UCSD-AML1 (cell line): ENCODE measurements at regions not wholly inside any gene's neighbourhood (a gene's known extent, or its start where the extent isn't known, plus 50 kb on each side); places are given as distances from the start of the nearest gene placed in this dataset.

Source experiments
- DNase-seq: peaks from one replicate; lab custom pipeline; 2025; ENCODE audit not compliant: unreplicated experiment; lab: John Stamatoyannopoulos, UW

DNA sequence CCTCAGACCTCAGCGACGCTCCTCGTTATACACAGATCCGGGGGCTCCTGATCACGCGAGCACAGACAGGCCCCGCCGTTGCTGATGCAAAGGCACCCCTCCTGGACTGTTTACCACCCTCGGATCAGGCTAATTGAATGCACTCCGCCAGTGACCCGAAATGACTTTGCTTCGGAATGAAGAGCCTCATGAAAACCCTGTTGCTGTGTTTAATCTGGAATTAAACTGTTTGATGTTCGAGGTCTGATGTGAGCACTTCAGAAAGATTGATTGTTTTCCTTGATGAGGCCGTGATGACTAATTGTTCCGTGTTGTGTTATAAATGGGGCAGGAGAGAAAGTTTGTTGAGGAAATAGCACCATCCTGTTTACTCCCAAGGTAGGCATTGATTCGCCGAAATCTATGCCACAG lies 190.5 kb upstream of the PPP1R26 start:
- DNase-seq = no peak

DNA sequence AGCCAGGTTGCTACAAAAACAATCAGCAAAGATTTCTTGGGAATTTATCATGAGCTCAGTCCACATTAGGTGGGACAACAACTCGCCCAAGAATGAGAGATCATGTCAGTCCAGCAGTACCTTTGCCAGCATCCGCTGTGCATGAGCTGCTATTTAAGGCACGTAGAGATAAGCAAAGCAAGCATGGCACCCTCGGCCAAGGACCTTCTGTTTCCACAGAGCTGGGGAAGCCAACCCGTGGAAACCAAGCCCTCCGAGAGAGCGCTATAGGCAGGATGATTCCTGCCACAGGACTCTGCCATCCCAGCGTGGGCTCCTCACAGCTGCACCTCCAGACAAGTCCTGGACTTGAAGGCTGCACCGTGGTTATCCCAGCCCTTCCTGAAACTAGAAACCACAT lies 189.5 kb upstream of the PPP1R26 start:
- no peak for DNase-seq

DNA sequence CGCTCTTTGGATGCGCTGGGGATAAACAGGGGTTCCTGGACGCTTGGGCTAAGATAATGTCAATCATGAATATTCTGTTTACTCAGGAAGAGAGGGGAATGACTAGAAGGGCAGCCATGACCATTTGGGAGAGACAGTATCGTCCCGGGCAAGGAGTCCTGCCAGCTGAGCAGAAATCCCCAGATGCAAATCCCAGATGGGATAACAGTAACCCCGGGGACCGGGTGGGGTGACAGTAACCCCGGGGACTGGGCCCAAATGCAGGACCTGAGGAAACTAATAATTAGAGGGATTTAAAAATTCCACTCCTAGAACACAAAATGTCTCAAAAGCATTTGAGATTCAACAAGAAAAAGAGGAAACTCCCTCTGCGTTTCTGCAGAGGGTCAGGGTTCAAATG lies 189.0 kb upstream of the PPP1R26 start:
- no peak for DNase-seq

- DNase-seq = no peak
These were observed 188.4 kb upstream of the PPP1R26 start for GRCh38 chr9:135291165-135291564.

DNA sequence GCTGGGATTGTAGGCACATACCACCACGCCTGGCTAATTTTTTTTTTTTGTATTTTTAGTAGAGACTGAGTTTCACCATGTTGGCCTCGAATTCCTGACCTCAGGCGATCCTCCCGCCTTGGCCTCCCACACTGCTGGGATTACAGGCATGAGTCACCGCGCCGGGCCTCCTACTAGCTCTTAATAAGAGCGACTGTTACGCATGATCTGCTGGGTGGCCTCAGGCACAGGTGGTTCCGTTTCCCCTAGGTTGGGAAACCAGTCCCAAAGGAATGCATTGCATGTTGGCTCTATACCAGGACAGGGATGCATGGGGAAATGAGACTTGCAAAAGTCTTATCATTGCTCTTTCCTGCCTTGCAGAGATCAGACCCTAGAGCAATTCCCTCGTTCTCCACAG lies 184.7 kb upstream of the PPP1R26 start:
- DNase-seq = no peak

- DNase-seq = no peak
These were observed 183.9 kb upstream of the PPP1R26 start for GRCh38 chr9:135295551-135296300.

DNA sequence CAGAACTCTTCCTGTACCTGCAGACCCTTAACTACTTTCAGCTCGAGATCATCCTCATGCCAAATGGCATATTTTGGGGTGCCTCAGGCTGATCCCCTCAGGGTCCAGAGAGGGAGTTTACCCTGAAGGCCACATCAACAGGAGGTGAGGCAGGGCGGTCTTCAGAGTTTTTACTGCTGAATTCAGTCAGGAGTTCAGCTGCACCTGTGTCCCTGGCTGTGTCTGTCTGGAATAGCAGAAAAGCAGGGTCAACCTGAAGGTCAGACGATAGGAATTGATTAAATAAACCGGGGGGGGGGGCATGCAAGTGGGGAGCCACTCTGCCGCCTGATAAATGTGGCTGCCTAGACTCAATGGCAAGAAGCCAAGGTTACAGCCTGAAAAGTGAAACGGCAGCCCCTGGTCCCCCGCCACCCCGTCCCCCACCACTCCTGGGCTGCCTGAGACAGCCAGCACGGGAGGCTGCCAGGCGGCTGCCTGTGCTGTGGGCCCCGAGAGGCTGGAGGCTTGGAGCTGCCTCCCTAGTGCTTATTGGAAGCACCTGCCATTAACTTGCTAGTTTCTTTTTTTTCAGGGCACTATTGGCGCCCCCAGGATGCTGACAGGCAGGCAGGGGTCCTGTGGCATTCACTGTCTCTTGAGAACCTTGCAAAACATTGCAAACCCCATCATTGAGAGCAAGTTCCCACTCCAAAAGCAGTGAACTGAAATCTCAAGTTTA lies 182.7 kb upstream of the PPP1R26 start:
- DNase-seq = no peak

- DNase-seq = no peak
These were observed 182.0 kb upstream of the PPP1R26 start for GRCh38 chr9:135297456-135298075.

- DNase-seq = no peak
These were observed 180.4 kb upstream of the PPP1R26 start for GRCh38 chr9:135299239-135299590.

DNA sequence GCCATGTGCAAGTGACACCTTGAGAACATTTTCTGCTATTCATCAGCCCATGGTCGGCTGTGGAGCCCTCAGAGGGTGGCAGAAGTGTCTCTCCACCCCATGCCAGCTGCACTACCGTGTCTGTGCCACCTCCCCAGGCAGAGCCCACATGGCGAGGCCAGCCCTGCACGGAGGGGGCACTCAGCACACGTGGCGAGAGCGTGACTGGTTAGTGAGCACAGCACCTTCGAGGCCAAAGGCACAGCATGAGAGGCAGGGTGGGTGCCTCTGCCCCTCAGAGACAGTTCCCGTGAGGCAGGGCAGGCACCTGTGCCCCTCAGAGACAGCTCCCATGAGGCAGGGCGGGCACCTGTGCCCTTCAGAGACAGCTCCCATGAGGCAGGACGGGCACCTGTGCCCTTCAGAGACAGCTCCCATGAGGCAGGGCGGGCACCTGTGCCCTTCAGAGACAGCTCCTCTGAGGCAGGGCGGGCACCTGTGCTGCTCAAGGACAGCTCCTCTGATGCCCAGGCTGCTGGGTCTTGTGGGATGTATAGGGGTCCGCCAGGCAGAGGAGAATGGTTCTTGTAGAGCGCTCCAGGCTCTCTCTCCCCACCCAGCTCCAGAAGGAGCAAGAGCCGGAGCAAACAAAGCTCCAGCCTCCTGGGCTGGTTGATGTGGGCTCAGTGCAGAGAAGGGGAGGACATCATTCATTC lies 179.8 kb upstream of the PPP1R26 start:
- DNase-seq = no peak

DNA sequence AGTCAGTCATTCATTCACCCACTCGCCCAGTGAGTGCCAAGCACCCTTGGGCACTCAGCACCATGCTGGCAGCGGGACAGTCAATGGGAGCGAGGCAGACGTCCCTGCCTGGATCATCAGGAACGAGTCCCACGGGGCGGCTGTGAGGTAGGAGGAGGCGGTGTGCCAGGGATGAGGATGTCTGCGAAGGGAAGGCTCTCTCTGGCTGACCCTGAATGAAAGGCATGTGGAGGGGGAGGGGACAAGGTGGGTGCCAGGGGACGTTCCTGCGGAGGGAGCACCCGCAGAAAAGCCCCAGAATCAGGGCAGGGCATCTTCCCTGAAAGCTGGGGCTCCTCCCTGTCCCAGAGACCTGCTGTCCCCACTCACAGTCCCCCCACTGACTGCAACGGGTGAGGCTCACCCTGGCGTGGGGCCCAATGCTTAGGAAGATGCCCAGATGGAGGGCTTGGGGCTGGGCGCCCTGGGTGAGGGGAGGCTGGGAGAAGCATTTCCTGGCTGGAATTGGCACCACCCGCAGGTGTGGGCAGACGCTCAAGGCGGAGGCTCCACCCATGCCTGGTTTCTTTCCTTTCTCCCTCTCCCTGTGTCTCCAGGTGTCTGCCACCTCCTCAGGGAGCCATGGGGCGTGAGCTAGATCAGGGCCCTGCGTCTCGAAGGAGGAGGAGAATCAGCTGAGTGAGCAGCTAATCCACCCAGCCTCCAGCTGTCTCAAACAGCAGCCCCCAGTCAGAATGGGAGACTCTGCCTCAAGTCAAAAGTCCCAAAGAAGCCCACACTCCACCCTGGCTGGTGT lies 179.0 kb upstream of the PPP1R26 start:
- DNase-seq = no peak

DNA sequence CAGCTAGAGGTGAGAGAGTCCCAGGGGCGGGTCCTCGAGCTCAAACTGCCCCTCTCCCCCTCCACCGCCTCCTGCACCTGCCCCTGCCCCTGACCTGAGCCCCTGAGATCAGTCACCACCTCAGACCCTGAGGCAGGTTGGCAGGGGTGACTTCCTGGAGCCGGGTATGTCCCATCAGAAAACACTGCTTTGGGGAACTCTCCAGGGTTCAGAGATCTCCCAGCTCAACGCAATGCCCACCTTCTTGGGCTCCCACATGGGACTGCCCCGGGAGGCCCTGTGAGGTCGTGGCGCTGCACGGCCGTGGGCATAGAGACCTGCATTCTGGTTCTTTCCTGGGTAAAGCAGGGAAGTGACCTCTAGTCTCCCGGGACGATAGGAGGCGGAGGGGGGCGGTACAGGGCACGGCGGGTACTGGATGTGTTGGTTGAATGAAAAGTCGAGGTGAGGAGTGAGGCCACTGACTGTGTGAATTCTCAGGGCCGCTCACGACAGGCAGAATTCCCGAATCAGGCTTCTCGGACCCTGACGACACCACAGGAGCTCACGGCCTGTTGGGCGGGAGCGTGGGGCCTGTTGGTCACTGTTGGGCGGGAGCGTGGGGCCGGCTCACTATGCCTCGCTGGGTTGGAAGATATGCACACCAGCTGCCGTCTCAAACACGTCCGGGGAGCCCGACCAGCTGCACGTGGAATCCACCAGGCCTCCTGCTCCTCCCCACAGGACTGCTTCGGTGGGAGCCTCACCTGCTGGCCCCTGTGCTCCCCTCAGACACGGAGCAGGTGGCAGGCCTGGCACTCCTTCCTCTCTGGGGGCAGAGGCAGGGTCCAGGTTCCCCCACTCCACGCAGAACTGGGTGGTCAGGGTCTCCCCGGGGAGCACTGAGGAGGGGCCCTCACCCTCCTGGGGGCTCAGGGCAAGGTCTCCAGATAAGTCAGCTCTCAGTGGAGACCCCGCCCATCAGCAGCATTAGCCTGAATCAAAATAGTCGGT lies 178.0 kb upstream of the PPP1R26 start:
- DNase-seq = no peak

DNA sequence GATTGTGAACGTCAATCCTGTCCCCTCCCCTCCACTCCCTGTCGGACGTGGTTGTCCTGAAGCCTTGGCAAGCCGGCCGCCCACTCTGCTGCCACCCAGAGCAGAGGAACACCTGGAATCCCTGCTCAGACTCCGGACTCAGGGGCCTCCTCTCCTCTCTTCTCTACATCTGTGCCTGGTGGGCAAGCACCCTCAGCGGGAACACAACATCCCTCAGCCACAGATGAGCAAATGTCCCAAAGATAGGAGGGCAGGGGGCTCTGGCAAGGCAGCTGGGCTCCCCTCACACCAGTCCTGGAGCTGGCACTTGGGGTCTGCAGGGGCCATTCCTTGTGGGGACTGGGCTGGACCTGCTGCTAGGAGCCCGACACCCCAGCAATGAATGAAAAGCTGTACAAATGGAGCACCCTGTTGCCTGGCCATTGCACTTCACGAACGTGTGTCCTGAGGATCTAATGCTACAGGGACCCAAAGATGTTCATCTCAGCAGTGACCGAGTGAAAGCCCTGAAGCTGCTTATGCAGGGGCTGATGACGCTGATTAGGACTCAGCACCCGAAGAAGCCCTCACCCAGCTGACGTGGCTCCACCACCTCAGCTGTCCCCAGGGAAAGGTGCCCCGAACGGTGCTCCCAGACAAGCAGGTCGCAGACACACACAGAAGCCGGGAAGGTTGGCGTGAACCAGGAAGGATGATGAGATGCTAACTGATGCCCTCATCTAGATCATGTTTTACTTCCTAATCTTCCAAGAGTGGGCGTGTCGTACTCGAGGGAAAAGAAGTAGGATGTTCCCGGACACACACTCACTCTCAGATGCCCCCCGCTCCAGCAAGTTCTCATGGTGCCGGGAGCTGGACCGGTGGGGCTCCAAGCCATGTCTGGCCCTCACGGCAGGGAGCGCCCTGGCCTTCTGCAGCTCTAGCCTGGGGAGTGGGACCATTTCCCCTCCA lies 177.0 kb upstream of the PPP1R26 start:
- DNase-seq = no peak

- no peak for DNase-seq
These were observed 176.3 kb upstream of the PPP1R26 start for GRCh38 chr9:135303280-135303647.

DNA sequence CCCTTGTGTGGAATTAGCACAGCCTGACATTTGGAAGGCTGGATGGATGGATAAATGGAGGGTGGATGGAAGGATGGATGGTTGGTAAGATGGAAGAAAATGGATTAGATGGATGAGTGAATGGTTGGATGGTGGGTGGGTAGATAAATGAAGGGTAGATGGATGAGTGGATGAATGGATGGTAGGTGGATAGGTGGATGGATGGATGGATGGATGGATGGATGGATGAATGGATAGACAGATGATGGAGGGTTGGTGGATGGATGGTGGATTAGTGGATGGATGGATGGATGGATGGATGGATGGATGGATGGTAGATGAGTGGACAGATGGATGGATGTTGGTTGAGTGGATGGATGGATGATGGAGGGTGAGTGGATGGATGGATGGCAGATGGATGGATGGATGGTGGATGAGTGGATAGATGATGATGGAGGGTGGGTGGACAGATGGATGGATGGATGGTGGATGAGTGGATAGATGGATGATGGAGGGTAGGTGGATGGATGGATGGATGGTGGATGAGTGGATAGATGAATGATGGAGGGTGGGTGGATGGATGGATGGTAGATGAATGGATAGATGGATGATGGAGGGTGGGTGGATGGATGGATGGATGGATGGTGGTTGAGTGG lies 175.6 kb upstream of the PPP1R26 start:
- no peak for DNase-seq

DNA sequence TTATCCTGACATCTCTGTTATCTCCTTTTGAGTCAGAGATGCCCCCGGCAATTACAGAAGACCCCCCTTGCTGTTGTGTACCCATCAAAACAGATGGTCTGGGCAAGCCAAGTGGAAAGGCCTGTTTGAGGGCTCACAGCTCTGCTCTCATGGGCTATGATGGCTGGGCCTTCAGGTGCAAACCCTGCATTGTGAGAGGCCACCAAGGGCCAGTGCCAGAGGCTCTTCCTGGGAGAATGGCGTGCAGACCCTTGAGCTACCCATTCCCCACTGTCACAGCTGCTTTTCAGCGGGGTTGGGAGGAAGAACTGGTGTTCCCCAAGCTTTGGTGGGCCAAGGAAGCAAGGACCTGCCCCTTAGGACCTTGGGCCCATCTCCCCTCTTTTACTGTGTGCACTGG lies 174.7 kb upstream of the PPP1R26 start:
- DNase-seq = no peak

DNA sequence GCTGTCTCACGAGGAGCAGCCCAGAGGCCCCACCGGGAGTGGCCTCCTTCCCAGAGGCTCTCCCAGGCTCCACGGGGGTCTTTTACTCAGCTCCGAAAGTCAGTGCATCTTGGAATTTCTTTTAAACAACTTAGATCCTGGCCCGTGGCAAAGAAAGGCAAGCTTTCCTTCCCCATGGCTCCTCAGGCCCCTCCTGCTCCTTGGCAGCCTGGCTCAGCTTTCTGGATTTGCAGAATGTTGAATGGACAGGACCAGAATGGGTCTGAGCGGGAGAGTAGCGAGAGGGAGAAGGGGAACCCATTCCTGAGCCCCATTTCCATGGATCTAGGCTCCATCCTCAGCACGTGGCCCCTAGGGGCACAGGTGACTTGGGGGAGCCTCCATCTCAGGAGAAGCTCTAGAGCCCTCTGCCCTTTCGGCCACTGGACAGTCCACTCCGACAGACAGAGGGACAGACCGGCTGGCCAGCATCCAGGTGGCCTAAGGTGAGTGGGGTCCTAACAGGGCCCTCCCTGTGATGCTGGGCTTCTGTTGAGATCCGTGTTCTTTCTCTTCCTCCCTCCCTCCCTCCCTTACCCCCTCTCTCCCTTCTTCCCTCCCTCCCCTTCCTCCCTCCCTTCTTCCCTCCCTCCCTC lies 173.9 kb upstream of the PPP1R26 start:
- DNase-seq = no peak

GRCh38 chr9:135306699-135307098 lies 172.9 kb upstream of the PPP1R26 start:
- DNase-seq = no peak
